GM19035 (cell line): ENCODE measurements at regions not wholly inside any gene's neighbourhood (a gene's known extent, or its start where the extent isn't known, plus 50 kb on each side); places are given as distances from the start of the nearest gene placed in this dataset.

Experiments used
- ATAC-seq: cut with Tn5 transposase; IDR thresholded peaks from one replicate; pipeline ENCODE4 v1.9.1; 2021; ENCODE audit not compliant: unreplicated experiment

DNA sequence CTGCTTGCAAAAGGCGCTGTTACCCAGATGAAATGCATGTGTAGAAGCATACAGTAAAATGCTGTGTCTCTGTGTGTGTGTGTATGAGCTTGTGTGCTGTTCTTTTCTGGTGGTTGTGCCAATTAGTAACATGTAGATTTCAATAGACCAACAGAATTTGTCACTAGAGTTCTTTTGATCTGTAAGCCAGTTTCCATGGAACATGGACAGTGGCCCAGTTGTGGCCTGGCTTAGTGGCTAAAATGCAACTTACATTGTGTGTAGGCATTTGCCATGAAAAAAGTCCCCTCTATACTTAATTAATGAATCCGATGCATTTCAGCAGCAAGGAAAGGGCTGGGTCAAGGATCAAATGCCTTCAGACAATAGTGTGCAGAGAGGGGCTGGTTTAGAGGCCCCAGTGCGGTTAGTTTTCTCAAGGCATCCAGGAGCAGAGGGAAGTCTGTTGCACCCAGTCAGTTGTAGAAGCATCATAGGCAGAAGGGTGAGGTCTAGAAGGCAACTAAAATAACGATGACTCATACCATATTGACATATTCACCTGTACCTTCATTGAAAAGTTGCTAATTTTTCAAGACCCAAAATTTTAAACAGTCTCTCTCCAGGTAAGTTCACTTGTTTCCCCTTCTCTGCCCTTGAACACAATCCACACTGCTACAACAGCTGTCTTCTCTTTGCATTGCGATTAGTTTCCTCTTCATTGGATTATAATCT lies 366.9 kb upstream of the SPRED2 start:
- no peak for ATAC-seq

DNA sequence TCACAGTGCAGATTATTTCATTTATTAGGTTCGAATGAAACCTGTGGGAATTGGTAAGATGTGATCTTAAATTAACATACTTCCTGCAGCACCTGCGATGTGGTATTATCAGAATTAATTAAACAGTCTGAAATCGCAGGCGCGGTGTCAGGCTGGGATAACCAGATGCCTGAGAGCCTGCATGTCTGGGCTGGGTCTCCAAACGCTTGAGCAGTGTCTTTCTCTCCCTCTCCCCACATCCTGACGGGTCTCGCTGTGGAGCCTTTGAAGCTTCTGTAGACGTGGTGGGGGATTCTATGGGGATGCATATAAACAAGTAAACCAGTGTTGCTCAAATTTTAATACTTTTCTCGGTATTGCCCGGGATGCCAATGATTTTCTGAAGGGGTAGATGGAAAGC lies 366.2 kb upstream of the SPRED2 start:
- no peak for ATAC-seq

DNA sequence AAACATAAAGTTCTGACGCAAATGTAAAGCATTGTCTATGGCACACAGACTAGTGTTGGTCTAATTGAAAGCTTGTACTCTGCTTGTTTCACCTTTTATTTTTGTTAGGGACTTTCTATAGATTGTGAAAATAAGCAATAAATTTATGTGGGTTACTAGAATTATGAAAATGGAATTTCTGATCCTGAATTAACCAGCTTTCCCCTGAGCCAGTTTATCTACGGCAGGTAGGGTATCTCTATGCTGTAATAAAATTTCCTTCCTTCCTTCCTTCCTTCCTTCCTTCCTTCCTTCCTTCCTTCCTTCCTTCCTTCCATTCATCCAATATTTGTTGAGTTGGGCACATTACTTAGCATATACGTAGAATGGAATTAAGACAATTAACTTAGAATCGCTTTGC lies 362.6 kb upstream of the SPRED2 start:
- no peak for ATAC-seq

GRCh38 chr2:65791404-65791975 lies 359.1 kb upstream of the SPRED2 start:
- ATAC-seq: no peak

DNA sequence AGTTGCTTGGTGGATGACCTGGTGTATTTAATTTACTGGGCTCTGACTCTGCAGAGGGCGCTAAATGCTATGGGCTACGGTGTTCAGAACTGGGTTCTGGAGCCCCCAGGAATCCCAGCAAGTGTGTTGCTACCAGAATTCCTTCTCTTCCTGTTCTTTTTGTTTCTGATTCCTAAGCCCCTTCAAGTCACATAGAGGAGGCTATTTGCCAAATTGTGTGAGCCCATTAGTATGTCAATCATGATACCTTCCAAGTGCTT lies 358.2 kb upstream of the SPRED2 start:
- ATAC-seq: no peak

- ATAC-seq: no peak
Observed at GRCh38 chr2:65789923-65790675, 357.7 kb upstream of the SPRED2 start.

DNA sequence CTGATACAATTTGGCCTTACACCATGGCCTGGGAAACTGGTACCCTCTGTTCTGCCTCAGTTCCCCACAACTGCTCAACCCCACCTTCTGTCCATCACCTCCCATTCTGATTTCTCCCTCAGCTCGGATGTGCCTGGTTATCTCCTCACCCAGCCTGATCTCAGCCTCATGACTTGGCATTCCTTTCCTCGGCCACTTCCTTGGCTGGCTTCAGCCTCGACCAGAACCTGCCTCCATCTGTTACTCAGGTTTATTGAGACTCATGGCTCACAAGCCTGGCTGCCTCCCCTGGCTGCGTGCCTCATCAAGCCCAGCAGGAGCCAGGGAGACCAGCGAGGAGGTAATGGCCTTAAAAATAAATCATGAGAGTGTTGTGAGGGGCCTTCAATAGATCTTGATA lies 356.2 kb upstream of the SPRED2 start:
- ATAC-seq: no peak

DNA sequence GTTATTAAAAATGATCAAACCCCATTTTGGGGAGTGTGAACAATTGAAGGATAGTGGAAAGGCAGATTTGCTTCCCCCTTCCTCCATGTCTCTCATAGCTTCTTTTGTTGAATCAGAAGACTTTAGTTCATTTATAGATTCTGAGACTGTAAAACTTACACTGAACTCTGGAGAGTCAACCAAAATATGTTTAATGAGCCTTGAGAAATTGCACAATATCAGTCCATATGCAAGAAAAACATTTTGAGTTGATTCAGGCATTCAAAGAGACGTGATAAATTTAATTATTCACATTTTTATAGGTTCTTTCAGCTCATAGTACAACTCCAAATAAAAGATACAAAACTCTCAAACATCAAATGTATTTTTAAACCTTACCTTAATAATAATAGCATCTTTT lies 354.4 kb upstream of the SPRED2 start:
- no peak for ATAC-seq

- no peak for ATAC-seq
Observed at GRCh38 chr2:65786007-65786717, 353.8 kb upstream of the SPRED2 start.

GRCh38 chr2:65782996-65783650 lies 350.7 kb upstream of the SPRED2 start:
- ATAC-seq: no peak

DNA sequence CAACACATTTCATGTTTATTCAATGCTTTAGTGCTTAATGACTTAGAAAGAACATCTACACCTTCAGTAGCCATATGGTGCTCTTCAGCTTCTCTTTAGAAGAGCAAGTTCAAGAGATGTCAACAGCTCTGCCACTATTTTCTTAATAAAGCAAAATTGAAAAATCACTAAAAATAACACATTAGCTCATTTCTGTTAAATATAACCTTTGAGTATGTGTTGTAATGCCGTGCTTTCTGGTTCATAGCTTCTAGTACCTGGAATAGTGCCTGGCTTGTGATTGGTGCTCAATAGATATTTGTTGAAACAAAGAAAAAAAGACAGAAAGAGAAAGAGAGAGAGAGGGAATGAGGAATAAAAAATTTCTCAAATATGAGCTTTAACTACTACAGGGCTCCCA lies 349.8 kb upstream of the SPRED2 start:
- no peak for ATAC-seq

- ATAC-seq: no peak
Observed at GRCh38 chr2:65781756-65782155, 349.4 kb upstream of the SPRED2 start.

DNA sequence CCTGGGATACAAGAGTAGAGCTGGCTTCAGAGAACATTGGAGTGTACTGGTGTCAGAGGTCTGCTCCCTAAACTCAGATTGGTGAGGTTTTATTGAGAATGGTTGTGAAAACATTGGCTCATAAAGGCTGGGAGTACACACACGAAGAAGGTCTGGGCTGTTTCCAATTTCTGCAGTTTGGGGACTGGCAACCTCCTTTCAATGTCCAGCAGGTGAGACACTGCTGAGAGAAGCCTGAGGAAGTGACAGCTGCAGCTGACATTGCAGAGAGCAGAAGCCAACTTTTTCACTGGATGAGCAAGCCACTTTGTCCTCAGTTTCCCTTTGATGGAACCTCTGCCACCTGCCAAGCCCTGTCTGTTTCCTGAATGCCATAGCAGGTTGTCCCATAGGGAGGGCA lies 346.6 kb upstream of the SPRED2 start:
- no peak for ATAC-seq

DNA sequence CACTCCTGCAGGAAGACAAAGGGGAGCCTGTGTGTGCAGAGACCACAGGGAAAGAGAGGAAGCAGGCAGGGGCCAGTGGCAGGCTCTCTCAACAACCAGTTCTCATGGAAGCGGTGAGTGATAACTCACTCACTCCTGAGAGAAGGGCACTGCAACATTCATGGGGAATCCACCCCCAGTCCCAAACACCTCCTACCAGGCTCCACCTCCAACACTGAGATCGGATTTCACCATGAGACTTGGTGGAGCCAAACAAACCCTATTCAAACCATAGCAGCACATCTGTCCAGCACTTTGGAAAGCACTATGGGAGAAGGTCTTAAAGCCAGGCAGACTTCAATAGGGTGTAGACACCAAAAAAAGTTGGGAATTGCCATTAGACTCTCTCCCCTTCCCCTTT lies 345.7 kb upstream of the SPRED2 start:
- no peak for ATAC-seq

- ATAC-seq: no peak
Observed at GRCh38 chr2:65775839-65776238, 343.4 kb upstream of the SPRED2 start.

DNA sequence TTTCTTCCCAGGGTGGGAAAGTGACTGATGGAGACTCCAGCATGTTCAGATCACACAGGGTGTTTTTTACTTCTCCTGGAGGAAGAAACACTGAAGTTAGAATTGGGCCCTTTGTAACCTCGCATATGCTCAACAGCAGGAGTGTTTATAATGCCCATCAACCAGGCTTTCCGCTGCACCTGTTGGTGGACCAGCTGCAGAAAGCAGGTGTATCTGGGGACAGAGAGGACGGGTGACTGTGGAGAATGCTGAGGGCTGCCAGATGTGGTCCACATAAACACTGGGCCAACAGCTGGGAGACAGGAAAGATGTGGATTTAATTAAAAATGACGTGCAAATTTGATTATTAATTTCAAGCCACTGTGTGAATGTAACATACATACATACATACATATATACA lies 335.5 kb upstream of the SPRED2 start:
- ATAC-seq: no peak

- ATAC-seq: no peak
Observed at GRCh38 chr2:65766768-65767267, 334.4 kb upstream of the SPRED2 start.

- no peak for ATAC-seq
Observed at GRCh38 chr2:65765376-65765775, 333.0 kb upstream of the SPRED2 start.

DNA sequence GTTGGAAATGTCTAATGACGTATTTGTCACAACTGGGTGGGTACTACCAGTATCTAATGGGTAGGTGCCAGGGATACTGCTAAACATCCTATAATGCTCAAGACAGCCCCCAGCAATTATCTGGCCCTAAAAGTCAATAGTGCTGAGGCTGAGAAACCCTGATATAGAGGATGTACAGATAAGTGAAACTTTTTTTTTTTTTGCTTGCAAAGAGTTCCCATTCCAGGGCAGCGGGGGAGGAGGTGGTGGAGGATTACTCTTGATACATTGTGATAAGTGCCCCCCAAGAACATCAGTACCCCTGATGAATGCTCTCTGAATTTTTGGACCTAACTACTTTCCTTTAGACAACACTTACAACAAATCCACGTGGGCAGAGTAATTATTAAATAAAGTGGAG lies 329.7 kb upstream of the SPRED2 start:
- no peak for ATAC-seq

GRCh38 chr2:65754219-65754618 lies 321.8 kb upstream of the SPRED2 start:
- no peak for ATAC-seq

- ATAC-seq: no peak
Observed at GRCh38 chr2:65751408-65751807, 319.0 kb upstream of the SPRED2 start.
